ENCODE measurements at regions not wholly inside any gene's neighbourhood (a gene's known extent, or its start where the extent isn't known, plus 50 kb on each side); places are given as distances from the start of the nearest gene placed in this dataset.

DNA sequence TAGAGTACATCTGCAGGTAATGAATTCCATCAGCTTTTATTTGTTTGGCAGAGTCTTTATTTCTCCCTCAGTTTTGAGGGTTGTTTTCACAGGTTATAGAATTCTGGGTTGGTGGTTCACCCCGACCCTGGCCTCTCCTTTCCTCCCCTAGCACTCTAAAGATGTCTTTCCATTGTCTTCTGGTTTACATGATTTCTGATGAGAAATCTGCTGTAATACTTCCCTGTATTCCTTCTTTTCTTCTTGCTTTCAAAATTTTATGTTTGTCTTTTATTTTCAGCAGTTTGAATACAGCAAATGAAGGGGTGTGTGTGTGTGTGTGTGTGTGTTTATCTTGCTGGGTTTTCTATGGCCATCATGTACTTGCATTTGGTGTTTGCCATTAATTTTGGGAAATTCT lies 312.0 kb upstream of the RPS23 start:
- no peak for TF ChIP-seq PHF21A (IDR thresholded peaks at IDR 0.05; ENCODE audit: borderline replicate concordance, low read depth)
- no peak for TF ChIP-seq ESRRA (IDR thresholded peaks at IDR 0.05; ENCODE audit: borderline replicate concordance, low read depth)
- TF ChIP-seq, protein P1, sequence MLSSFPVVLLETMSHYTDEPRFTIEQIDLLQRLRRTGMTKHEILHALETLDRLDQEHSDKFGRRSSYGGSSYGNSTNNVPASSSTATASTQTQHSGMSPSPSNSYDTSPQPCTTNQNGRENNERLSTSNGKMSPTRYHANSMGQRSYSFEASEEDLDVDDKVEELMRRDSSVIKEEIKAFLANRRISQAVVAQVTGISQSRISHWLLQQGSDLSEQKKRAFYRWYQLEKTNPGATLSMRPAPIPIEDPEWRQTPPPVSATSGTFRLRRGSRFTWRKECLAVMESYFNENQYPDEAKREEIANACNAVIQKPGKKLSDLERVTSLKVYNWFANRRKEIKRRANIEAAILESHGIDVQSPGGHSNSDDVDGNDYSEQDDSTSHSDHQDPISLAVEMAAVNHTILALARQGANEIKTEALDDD (IDR thresholded peaks at IDR 0.05), result no peak
- TF ChIP-seq RCOR1 (IDR thresholded peaks at IDR 0.05; ENCODE audit: borderline replicate concordance in 1 of 2, low read depth in 2 of 2, low read length in 2 of 2), result no peak
- no peak for TF ChIP-seq POLR2AphosphoS5 (IDR thresholded peaks at IDR 0.05; ENCODE audit: control insufficient read depth, insufficient read depth, low read depth, low read length)
- no peak for TF ChIP-seq PRMT5 (CRISPR knock-in tag; IDR thresholded peaks at IDR 0.05)
- TF ChIP-seq, protein P2, sequence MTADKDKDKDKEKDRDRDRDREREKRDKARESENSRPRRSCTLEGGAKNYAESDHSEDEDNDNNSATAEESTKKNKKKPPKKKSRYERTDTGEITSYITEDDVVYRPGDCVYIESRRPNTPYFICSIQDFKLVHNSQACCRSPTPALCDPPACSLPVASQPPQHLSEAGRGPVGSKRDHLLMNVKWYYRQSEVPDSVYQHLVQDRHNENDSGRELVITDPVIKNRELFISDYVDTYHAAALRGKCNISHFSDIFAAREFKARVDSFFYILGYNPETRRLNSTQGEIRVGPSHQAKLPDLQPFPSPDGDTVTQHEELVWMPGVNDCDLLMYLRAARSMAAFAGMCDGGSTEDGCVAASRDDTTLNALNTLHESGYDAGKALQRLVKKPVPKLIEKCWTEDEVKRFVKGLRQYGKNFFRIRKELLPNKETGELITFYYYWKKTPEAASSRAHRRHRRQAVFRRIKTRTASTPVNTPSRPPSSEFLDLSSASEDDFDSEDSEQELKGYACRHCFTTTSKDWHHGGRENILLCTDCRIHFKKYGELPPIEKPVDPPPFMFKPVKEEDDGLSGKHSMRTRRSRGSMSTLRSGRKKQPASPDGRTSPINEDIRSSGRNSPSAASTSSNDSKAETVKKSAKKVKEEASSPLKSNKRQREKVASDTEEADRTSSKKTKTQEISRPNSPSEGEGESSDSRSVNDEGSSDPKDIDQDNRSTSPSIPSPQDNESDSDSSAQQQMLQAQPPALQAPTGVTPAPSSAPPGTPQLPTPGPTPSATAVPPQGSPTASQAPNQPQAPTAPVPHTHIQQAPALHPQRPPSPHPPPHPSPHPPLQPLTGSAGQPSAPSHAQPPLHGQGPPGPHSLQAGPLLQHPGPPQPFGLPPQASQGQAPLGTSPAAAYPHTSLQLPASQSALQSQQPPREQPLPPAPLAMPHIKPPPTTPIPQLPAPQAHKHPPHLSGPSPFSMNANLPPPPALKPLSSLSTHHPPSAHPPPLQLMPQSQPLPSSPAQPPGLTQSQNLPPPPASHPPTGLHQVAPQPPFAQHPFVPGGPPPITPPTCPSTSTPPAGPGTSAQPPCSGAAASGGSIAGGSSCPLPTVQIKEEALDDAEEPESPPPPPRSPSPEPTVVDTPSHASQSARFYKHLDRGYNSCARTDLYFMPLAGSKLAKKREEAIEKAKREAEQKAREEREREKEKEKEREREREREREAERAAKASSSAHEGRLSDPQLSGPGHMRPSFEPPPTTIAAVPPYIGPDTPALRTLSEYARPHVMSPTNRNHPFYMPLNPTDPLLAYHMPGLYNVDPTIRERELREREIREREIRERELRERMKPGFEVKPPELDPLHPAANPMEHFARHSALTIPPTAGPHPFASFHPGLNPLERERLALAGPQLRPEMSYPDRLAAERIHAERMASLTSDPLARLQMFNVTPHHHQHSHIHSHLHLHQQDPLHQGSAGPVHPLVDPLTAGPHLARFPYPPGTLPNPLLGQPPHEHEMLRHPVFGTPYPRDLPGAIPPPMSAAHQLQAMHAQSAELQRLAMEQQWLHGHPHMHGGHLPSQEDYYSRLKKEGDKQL (CRISPR knock-in tag; IDR thresholded peaks at IDR 0.05; ENCODE audit: borderline replicate concordance), result no peak
- TF ChIP-seq, protein P3, sequence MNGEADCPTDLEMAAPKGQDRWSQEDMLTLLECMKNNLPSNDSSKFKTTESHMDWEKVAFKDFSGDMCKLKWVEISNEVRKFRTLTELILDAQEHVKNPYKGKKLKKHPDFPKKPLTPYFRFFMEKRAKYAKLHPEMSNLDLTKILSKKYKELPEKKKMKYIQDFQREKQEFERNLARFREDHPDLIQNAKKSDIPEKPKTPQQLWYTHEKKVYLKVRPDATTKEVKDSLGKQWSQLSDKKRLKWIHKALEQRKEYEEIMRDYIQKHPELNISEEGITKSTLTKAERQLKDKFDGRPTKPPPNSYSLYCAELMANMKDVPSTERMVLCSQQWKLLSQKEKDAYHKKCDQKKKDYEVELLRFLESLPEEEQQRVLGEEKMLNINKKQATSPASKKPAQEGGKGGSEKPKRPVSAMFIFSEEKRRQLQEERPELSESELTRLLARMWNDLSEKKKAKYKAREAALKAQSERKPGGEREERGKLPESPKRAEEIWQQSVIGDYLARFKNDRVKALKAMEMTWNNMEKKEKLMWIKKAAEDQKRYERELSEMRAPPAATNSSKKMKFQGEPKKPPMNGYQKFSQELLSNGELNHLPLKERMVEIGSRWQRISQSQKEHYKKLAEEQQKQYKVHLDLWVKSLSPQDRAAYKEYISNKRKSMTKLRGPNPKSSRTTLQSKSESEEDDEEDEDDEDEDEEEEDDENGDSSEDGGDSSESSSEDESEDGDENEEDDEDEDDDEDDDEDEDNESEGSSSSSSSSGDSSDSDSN (IDR thresholded peaks at IDR 0.05; ENCODE audit: borderline replicate concordance in 1 of 2, low read depth in 2 of 2, low read length in 2 of 2), result no peak
- no peak for TF ChIP-seq CBFB (CRISPR knock-in tag; IDR thresholded peaks at IDR 0.05)
- TF ChIP-seq STAT5B (CRISPR knock-in tag; IDR thresholded peaks at IDR 0.05), result no peak
- TF ChIP-seq, protein P4, sequence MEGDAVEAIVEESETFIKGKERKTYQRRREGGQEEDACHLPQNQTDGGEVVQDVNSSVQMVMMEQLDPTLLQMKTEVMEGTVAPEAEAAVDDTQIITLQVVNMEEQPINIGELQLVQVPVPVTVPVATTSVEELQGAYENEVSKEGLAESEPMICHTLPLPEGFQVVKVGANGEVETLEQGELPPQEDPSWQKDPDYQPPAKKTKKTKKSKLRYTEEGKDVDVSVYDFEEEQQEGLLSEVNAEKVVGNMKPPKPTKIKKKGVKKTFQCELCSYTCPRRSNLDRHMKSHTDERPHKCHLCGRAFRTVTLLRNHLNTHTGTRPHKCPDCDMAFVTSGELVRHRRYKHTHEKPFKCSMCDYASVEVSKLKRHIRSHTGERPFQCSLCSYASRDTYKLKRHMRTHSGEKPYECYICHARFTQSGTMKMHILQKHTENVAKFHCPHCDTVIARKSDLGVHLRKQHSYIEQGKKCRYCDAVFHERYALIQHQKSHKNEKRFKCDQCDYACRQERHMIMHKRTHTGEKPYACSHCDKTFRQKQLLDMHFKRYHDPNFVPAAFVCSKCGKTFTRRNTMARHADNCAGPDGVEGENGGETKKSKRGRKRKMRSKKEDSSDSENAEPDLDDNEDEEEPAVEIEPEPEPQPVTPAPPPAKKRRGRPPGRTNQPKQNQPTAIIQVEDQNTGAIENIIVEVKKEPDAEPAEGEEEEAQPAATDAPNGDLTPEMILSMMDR (IDR thresholded peaks at IDR 0.05 in 2 of 3, conservative IDR thresholded peaks at IDR 0.05 in 1 of 3; ENCODE audit: insufficient read depth in 2 of 3, low read depth in 1 of 3, low read length in 3 of 3), result no peak
- TF ChIP-seq TGIF2 (CRISPR knock-in tag; IDR thresholded peaks at IDR 0.05), result no peak
- no peak for TF ChIP-seq HIVEP1 (CRISPR knock-in tag; IDR thresholded peaks at IDR 0.05)
